Tibial artery (tissue), 4 donors: ENCODE measurements at regions not wholly inside any gene's neighbourhood (a gene's known extent, or its start where the extent isn't known, plus 50 kb on each side); places are given as distances from the start of the nearest gene placed in this dataset.
"Not testable (repeated sequence)": the region's sequence is repeated elsewhere in the genome, so short reads cannot be mapped to it uniquely, and the experiment has no call there.

Experiments used
- DNase-seq, 2 donors: peaks; one replicate each; pipeline ENCODE4 v3.0.0-alpha.2; 2019
- H3K27ac ChIP-seq, 2 donors: fragments of 200-600 bp; sonication (generic) in 1 of 2; 1 replicate in 1 of 2; 2 replicates in 1 of 2; pipeline ENCODE4 v1.5.1; 2018 to 2019; ENCODE audit warnings: mild to moderate bottlenecking in 1 of 2
- H3K27me3 ChIP-seq, 2 donors: fragments of 200-600 bp; sonication (generic) in 1 of 2; one replicate each; pipeline versions ENCODE4 v1.5.1 to v1.6.0; 2016 to 2019
- H3K36me3 ChIP-seq, 3 donors: fragments of 200-600 bp; sonication (generic) in 2 of 3; one replicate each; pipeline ENCODE4 v1.5.1; 2016 to 2019; ENCODE audit warnings: mild to moderate bottlenecking in 2 of 3
- H3K4me1 ChIP-seq, 4 donors: fragments of 200-600 bp; sonication (generic) in 2 of 4; 1 replicate in 3 of 4; 2 replicates in 1 of 4; pipeline ENCODE4 v1.5.1; 2016 to 2019
- H3K4me3 ChIP-seq, 2 donors: fragments of 200-600 bp; sonication (generic) in 1 of 2; 1 replicate in 1 of 2; 2 replicates in 1 of 2; pipeline ENCODE4 v1.5.1; 2018 to 2019; ENCODE audit warnings: mild to moderate bottlenecking in 2 of 2
- H3K9me3 ChIP-seq, 3 donors: fragments of 200-600 bp; sonication (generic) in 1 of 3; one replicate each; pipeline ENCODE4 v1.5.1; 2016 to 2019
- intact Hi-C: fragments of 100-400 bp; cut with DNase I; formaldehyde crosslinking; loops from one replicate; pipeline ENCODE4 v1.15.0; 2023; ENCODE audit warnings: low total_unique reads
- TF ChIP-seq, protein P1 (sequence below), 2 experiments: fragments of 200-600 bp in 1 of 2; fragments of 450-650 bp in 1 of 2; IDR thresholded peaks; one replicate each; pipeline ENCODE4 v1.5.1; 2017 to 2019; ENCODE audit warnings: antibody characterized with exemption in 2 of 2, mild to moderate bottlenecking in 1 of 2, moderate library complexity in 1 of 2

DNA sequence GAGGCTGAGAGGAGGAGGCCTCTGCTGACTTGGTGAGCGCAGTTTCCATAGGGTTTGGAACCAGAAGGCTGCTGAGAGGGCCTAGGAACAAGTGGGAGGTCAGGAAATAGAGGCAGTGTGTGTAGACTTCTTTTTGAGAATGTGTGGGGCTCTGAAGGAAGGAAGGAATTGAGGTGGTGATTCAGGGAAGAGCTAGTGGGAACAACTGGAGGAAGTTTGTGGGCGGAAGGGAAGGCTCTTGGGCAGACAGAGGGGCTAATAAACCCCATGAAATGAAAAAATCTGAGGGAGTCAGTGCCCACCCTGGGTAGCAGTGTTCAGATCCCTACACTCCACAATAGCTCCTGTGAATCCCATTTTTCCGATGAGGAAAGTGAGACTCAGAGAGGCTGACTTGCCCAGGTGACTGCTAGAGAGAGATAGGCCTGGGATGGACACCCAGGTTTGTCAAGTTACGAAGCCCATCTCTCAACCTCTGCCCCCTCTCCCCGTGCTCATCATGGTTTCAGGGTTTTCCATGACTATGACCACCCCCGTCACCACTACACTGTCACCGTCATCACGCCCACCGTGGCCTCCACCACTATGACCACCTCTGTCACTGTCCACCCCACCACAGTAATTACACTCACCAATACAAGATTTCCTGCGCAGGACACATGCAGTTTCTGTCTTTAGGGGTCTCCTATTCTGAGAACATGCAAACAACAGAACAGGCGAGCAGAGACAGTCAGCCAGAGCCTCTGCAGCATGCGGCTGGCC, 106.4 kb downstream of the MRPL14 start:
- H3K4me1 ChIP-seq = no peaks in the 10 kb centered on the region
- TF ChIP-seq, protein P1, sequence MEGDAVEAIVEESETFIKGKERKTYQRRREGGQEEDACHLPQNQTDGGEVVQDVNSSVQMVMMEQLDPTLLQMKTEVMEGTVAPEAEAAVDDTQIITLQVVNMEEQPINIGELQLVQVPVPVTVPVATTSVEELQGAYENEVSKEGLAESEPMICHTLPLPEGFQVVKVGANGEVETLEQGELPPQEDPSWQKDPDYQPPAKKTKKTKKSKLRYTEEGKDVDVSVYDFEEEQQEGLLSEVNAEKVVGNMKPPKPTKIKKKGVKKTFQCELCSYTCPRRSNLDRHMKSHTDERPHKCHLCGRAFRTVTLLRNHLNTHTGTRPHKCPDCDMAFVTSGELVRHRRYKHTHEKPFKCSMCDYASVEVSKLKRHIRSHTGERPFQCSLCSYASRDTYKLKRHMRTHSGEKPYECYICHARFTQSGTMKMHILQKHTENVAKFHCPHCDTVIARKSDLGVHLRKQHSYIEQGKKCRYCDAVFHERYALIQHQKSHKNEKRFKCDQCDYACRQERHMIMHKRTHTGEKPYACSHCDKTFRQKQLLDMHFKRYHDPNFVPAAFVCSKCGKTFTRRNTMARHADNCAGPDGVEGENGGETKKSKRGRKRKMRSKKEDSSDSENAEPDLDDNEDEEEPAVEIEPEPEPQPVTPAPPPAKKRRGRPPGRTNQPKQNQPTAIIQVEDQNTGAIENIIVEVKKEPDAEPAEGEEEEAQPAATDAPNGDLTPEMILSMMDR (IDR thresholded peaks at IDR 0.05) = no peak

DNA sequence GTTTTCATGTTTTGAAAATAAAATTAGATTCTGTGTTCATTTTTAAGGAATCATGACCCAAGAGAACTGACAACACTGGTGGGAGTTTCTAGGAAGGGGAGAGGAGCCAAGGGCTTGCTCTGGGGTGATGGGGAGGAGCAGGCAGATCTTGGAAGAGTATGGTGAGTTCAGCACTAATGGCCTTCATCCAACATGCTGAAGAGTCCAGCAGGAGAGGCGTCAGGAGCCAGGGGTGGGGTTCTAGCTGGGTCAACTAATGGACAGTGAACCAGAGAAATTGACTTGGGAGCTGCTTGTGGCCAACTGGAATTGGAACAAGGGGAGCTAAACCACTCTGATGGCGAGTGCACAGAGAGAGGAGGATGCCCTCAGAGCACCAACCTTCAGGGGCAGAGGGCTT, 107.1 kb downstream of the MRPL14 start:
- intact Hi-C loops = no loop called here

More for the DNA sequence above, 106.4 kb downstream of the MRPL14 start:
- peak in 1 of 2 donors; percentile 54 for DNase-seq
- no peaks in the 10 kb centered on the region for H3K36me3 ChIP-seq
- H3K9me3 ChIP-seq = peaks cover 0 to 5% (median 0%) of the 10 kb centered on the region in 3 donors
- intact Hi-C loops = no loop called here
- H3K27ac ChIP-seq = no peak overlapping the region
- no peak overlapping the region for H3K4me3 ChIP-seq
- H3K27me3 ChIP-seq = peaks cover 0 to 8% of the 10 kb centered on the region in 2 donors

DNA sequence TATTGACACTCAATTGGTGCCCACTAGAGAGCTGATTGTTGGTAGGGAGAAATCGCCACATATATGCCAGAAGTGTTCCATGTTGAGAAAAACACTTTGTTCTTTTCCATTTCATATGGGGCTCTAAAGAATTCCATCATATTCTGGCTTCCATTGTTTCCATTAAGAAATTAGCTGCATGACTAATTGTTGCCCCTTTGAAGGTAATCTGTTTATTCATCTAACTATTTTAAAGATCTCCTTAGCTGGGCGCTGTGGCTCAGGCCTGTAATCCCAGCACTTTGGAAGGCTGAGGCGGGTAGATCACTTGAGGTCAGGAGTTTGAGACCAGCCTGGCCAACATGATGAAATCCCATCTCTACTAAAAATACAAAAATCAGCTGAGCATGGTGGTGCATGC, 109.9 kb downstream of the MRPL14 start:
- DNase-seq, intact Hi-C loops, H3K36me3 ChIP-seq, H3K4me1 ChIP-seq, H3K9me3 ChIP-seq, H3K27me3 ChIP-seq, H3K27ac ChIP-seq, H3K4me3 ChIP-seq: not testable (repeated sequence)

More for the DNA sequence above, 107.1 kb downstream of the MRPL14 start:
- H3K27ac ChIP-seq = no peak overlapping the region
- peak; percentile 55 to 69 for DNase-seq
- H3K9me3 ChIP-seq = peaks cover 0 to 5% (median 0%) of the 10 kb centered on the region in 3 donors
- no peaks in the 10 kb centered on the region for H3K4me1 ChIP-seq
- TF ChIP-seq, protein P1 (IDR thresholded peaks at IDR 0.05) = no peak
- H3K4me3 ChIP-seq = no peak overlapping the region
- H3K36me3 ChIP-seq = no peaks in the 10 kb centered on the region
- H3K27me3 ChIP-seq = peaks cover 0 to 8% of the 10 kb centered on the region in 2 donors

- no peaks in the 10 kb centered on the region for H3K27me3 ChIP-seq
- no peak overlapping the region for H3K27ac ChIP-seq
- H3K36me3 ChIP-seq = no peaks in the 10 kb centered on the region
- peak; percentile 10 to 25 for DNase-seq
- intact Hi-C loops = no loop called here
- peaks cover 0 to 5% (median 0%) of the 10 kb centered on the region in 3 donors for H3K9me3 ChIP-seq
- TF ChIP-seq, protein P1 (IDR thresholded peaks at IDR 0.05) = no peak
- H3K4me3 ChIP-seq = no peak overlapping the region
- H3K4me1 ChIP-seq = no peaks in the 10 kb centered on the region
These were observed 111.0 kb downstream of the MRPL14 start for GRCh38 chr6:44016131-44016870.

DNA sequence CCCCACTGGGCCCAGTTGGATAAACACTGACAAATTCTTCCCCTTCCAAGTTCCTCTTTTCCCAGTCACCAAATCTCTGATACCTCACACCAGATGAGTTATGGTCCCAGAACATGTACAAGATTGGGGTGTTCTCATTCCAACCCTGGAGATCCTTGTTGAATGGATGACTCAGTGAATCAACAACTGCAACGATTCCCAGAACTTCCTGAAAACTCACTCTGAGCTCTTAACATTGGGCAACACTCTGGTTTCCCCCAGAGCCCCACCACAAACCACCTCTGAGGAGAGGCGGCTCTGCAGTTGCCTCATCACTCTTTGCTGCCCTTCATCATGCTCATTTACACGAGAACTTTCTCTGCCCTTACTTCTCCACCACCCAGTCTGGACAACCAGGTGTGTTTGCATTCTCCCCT, 115.2 kb downstream of the MRPL14 start:
- H3K27ac ChIP-seq = no peak overlapping the region
- intact Hi-C loops = no loop called here

More for the DNA sequence above, 115.2 kb downstream of the MRPL14 start:
- H3K9me3 ChIP-seq = no peaks in the 10 kb centered on the region
- peak; percentile 19 to 43 for DNase-seq
- H3K4me1 ChIP-seq = no peaks in the 10 kb centered on the region
- no peaks in the 10 kb centered on the region for H3K36me3 ChIP-seq
- H3K4me3 ChIP-seq = no peak overlapping the region
- TF ChIP-seq, protein P1 (IDR thresholded peaks at IDR 0.05) = no peak
- H3K27me3 ChIP-seq = peaks cover 0 to 3% of the 10 kb centered on the region in 2 donors
